ENCODE measurements at regions not wholly inside any gene's neighbourhood (a gene's known extent, or its start where the extent isn't known, plus 50 kb on each side); places are given as distances from the start of the nearest gene placed in this dataset.

DNA sequence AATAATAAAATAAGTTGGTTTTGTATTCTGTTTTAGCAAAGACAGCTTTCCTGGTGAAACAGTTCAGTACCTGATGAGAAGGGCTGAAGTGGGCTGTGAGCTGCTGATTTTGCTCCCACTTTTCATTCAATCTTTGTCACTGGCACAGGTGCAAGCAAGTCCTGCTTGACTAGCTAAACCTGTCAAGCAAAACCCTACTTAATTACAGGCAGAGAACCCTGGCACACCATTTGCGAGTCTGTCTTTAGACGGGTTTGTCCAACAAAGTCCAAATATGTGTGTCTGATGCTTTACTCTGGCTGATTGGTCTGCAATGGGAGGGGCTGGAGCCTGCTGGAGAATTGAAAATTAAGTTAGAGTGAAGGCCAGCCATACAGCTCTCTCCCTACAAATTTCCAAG is 267.2 kb downstream of the EPHA4 start:
- ChIA-PET CTCF (interaction anchor here (1.0 to 1.8 kb wide), 4 partner anchors 9 to 16 kb away, joined by 3 to 4 read pairs (median 3); no protein-coding TSS in a partner anchor), POLR2A (no interaction called here)

DNA sequence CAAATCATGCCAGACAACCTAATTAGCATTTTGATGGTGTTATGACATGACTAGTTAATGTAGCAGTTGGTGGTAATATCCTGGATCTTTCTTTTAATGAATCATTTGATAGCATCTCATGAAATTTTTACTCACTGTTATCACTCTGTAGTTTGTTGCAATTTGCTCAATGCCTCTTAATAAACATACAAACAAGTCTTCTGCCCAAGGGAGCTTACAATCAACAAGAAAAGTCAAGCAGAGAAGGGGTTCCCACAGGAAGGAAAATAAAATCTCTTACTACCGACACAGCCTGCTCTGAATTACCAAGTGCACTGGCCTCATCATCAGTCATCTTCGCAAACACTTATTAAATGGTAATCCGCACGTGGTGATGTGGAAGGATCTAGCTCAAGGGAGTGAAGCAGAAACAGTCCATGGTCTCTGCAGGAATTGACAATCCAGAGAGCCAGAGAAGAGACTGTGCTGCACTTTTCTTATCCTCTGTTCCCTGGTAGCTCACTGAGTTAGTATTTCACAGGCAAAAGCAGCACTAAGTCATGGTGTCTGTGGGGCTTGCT is 263.5 kb downstream of the EPHA4 start:
- no peak for DNase-seq (ENCODE audit: extremely low spot score)
- CTCF ChIA-PET = interaction anchor here (1.0 to 1.2 kb wide), 2 partner anchors 10 to 16 kb away, joined by 3 read pairs; no protein-coding TSS in a partner anchor
- POLR2A ChIA-PET = no interaction called here
- TF ChIP-seq, protein P1, sequence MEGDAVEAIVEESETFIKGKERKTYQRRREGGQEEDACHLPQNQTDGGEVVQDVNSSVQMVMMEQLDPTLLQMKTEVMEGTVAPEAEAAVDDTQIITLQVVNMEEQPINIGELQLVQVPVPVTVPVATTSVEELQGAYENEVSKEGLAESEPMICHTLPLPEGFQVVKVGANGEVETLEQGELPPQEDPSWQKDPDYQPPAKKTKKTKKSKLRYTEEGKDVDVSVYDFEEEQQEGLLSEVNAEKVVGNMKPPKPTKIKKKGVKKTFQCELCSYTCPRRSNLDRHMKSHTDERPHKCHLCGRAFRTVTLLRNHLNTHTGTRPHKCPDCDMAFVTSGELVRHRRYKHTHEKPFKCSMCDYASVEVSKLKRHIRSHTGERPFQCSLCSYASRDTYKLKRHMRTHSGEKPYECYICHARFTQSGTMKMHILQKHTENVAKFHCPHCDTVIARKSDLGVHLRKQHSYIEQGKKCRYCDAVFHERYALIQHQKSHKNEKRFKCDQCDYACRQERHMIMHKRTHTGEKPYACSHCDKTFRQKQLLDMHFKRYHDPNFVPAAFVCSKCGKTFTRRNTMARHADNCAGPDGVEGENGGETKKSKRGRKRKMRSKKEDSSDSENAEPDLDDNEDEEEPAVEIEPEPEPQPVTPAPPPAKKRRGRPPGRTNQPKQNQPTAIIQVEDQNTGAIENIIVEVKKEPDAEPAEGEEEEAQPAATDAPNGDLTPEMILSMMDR (IDR thresholded peaks at IDR 0.05; ENCODE audit: control extremely low read depth, extremely low read depth, low read depth, missing control alignments) = no peak

More for the DNA sequence above, 267.2 kb downstream of the EPHA4 start:
- TF ChIP-seq, protein P1 (IDR thresholded peaks at IDR 0.05; ENCODE audit: control extremely low read depth, extremely low read depth, low read depth, missing control alignments) = no peak
- DNase-seq (ENCODE audit: extremely low spot score) = no peak

DNA sequence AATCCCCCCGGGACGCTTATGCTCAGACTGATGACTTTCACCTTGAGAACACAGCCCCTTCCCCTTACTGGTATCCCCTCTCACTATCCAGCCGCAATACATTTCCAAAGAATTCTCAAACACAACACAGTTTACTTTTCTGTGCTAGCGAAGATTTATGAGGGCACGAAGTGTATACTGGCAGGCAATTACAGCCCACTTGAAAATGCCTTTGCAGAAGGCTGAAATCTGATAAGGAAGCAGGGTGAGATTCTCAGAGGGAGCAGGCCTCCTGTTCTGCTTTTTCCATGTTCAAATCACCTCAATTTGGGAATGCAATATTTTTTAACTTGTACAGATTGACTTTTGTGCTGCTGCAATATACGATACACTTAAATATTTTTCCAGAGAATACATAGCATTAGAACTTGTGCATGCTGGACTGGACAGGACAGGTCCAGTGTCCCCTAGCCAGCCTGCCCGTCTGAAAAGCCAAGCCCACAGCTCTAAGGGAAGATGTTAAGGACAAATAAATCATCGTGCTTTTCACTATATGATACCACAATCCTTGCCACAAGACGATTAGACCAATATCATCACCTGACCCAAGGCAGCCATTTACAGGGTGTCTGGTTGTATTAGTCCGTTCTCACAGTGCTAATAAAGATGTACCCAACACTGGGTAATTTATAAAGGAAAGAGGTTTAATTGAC is 262.1 kb downstream of the EPHA4 start:
- TF ChIP-seq, protein P1 (IDR thresholded peaks at IDR 0.05; ENCODE audit: control extremely low read depth, extremely low read depth, low read depth, missing control alignments) = no peak
- ChIA-PET POLR2A (no interaction called here), CTCF (no interaction called here)
- DNase-seq (ENCODE audit: extremely low spot score) = no peak

DNA sequence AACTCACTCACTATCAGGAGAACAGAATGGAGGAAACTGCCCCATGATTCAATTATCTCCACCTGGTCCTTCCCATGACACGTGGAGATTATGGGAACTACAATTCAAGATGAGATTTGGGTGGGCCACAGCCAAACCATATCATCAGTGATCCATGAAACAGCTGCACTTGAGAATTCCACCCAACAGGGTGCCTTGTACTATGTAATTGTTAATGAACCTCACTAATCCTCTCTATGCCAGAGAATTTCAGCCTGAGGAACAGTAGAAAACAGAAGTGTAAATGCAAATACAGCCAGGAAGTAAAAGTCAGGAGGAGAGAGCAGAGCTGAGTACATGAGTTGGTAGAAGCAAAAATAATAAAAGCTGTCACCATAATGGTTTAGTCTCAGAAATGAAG is 261.4 kb downstream of the EPHA4 start:
- CTCF ChIA-PET = no interaction called here
- DNase-seq (ENCODE audit: extremely low spot score) = no peak
- TF ChIP-seq, protein P1 (IDR thresholded peaks at IDR 0.05; ENCODE audit: control extremely low read depth, extremely low read depth, low read depth, missing control alignments) = no peak
- POLR2A ChIA-PET = no interaction called here

DNA sequence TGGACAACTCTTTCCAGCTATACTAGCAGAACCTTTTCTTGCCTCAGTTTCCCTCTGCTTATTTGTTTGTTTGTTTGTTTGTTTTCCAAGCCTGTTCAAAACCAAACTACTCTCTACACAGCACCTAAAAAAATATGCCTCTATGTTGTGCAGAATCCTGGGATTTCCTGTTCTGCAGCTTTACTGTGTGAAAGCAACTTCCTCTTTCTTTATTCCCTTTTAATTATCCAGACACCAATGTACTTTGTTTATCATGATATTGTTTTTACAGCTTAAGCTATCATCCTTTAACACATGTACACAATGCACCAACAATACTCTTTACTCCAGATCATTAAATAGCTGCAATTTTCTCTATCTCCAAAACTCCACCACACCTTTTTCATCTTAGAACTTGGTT is 259.5 kb downstream of the EPHA4 start:
- ChIA-PET CTCF (no interaction called here), POLR2A (no interaction called here)
- DNase-seq (ENCODE audit: extremely low spot score) = no peak
- TF ChIP-seq, protein P1 (IDR thresholded peaks at IDR 0.05; ENCODE audit: control extremely low read depth, extremely low read depth, low read depth, missing control alignments) = no peak

DNA sequence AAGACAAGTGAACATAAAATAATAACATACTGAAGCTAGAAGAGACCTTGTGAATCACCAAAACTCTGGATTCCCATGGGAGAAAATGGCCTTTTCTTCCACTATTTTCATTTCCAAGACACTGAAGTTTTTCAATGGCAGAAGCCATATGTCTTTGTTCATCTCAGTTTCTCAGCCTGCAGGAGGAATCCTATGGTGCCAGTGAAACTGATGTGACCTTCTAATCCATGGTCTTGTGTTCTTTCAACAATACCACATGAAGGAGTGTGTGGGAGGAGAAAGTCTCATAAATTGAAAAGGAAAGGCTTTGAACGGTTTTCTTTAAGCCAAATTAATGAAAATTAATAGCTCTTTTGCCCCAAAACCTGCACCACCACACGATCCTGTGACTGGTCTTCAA is 257.3 kb downstream of the EPHA4 start:
- TF ChIP-seq, protein P1 (IDR thresholded peaks at IDR 0.05; ENCODE audit: control extremely low read depth, extremely low read depth, low read depth, missing control alignments) = no peak
- CTCF ChIA-PET = no interaction called here
- POLR2A ChIA-PET = no interaction called here
- DNase-seq (ENCODE audit: extremely low spot score) = no peak

Measured in GM10248 (cell line).